Neutrophil (primary cell): ENCODE measurements at regions not wholly inside any gene's neighbourhood (a gene's known extent, or its start where the extent isn't known, plus 50 kb on each side); places are given as distances from the start of the nearest gene placed in this dataset.

Experiments
- H3K27ac ChIP-seq: fragments of 200-600 bp; sonication (generic); 2 replicates; pipeline ENCODE4 v1.5.1; 2016; ENCODE audit warnings: mild to moderate bottlenecking, moderate library complexity
- H3K27me3 ChIP-seq: fragments of 200-600 bp; sonication (generic); 2 replicates; pipeline ENCODE4 v1.6.0; 2016; ENCODE audit warnings: mild to moderate bottlenecking
- H3K36me3 ChIP-seq: fragments of 200-600 bp; sonication (generic); 2 replicates; pipeline ENCODE4 v1.5.1; 2017
- H3K4me1 ChIP-seq, 2 experiments: fragments of 200-600 bp in 1 of 2; sonication (generic) in 1 of 2; 1 replicate in 1 of 2; 2 replicates in 1 of 2; pipeline versions ENCODE4 v1.5.1 to v1.6.1; 2013 to 2016; ENCODE audit warnings: low read depth in 1 of 2, low read length in 1 of 2, mild to moderate bottlenecking in 1 of 2, moderate library complexity in 1 of 2; ENCODE audit not compliant: control insufficient read depth in 1 of 2, insufficient read depth in 1 of 2
- H3K4me3 ChIP-seq, 2 experiments: fragments of 200-600 bp in 1 of 2; sonication (generic) in 1 of 2; 1 replicate in 1 of 2; 2 replicates in 1 of 2; pipeline ENCODE4 v1.5.1; 2013 to 2016; ENCODE audit warnings: low read depth in 1 of 2, low read length in 1 of 2, mild to moderate bottlenecking in 1 of 2, moderate library complexity in 1 of 2
- H3K9me3 ChIP-seq: fragments of 200-600 bp; sonication (generic); 2 replicates; pipeline ENCODE4 v1.5.1; 2016
- CTCF ChIP-seq: fragments of 200-600 bp; sonication (generic); IDR thresholded peaks from 2 replicates; pipeline ENCODE4 v1.5.1; 2016; ENCODE audit warnings: antibody characterized with exemption

GRCh38 chr20:24730750-24731149 lies 218.3 kb upstream of the CST7 start:
- Histone ChIP-seq H3K36me3 (no peaks in the 10 kb centered on the region), H3K4me1 (no peaks in the 10 kb centered on the region), H3K27me3 (no peaks in the 10 kb centered on the region), H3K27ac (no peak overlapping the region), H3K9me3 (no peaks in the 10 kb centered on the region), H3K4me3 (no peak overlapping the region)
- no peak for TF ChIP-seq CTCF

DNA sequence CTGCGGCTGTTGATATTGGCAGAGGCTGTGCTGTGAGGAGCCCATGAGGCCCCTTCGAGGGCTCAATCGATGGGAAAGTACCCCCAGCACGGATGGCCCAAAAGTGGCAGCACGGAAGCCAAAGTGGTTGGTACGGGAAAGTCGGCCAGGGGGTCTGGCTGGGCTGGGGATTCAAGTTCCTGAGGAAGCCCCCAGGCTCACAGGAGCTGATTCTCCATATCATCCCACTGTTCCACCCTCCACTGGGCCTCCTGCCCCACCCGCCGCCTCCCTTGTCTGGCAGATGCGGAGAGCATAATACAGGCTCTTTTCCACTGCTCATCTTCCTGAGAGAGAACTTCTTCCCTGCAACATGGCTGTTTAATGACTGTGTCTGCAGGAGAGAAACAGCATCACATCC lies 217.8 kb upstream of the CST7 start:
- Histone ChIP-seq H3K27me3 (no peaks in the 10 kb centered on the region), H3K36me3 (no peaks in the 10 kb centered on the region), H3K4me3 (no peak overlapping the region), H3K9me3 (no peaks in the 10 kb centered on the region), H3K27ac (no peak overlapping the region), H3K4me1 (no peaks in the 10 kb centered on the region)
- TF ChIP-seq CTCF, result no peak

DNA sequence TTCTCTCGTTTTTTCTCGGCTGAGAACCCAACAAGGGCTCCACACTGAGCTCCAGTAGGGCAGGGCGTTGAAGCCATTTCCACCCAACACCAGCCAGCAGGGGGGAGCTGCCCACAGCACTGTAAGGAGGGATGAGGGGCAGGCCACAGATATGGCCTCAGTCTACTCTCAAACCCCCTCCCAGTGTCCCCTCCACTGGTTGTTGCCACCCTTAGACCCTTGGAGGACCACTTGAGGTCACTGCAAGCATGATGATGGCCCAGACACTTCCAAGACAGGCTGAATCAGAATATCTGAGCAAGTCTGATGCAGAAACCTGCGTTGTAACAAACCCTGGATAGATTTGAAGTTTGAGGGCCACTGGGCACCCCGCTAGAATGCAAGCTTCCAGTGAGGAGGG lies 217.0 kb upstream of the CST7 start:
- Histone ChIP-seq H3K4me1 (no peaks in the 10 kb centered on the region), H3K27me3 (no peaks in the 10 kb centered on the region), H3K9me3 (no peaks in the 10 kb centered on the region), H3K27ac (no peak overlapping the region), H3K4me3 (no peak overlapping the region), H3K36me3 (no peaks in the 10 kb centered on the region)
- TF ChIP-seq CTCF, result no peak

GRCh38 chr20:24732599-24732998 lies 216.5 kb upstream of the CST7 start:
- Histone ChIP-seq H3K4me1 (no peaks in the 10 kb centered on the region), H3K36me3 (no peaks in the 10 kb centered on the region), H3K27ac (no peak overlapping the region), H3K27me3 (no peaks in the 10 kb centered on the region), H3K9me3 (no peaks in the 10 kb centered on the region), H3K4me3 (no peak overlapping the region)
- TF ChIP-seq CTCF, result no peak

DNA sequence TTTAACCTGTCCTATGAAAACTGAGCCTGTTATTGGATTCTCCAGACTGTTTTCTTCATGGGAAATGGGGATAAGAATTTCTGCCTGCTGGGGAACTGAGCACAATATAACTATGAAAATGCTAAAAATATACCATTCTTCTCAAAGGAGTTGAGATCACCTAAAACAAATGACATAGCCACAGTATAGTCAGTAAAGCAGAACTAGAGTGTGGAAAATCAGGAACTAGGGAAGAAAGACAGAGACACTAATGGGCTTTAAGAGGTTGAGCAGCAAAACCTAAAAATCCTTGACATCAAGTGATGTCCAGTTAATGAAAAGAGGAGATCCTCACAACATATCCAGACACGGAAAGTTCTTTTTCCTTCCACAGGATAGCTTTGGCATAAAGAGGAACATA lies 215.7 kb upstream of the CST7 start:
- Histone ChIP-seq H3K27ac (no peak overlapping the region), H3K4me3 (no peak overlapping the region), H3K36me3 (no peaks in the 10 kb centered on the region), H3K9me3 (no peaks in the 10 kb centered on the region), H3K4me1 (no peaks in the 10 kb centered on the region), H3K27me3 (no peaks in the 10 kb centered on the region)
- no peak for TF ChIP-seq CTCF

GRCh38 chr20:24734139-24734538 lies 214.9 kb upstream of the CST7 start:
- Histone ChIP-seq H3K27me3 (no peaks in the 10 kb centered on the region), H3K4me3 (no peak overlapping the region), H3K27ac (no peak overlapping the region), H3K36me3 (no peaks in the 10 kb centered on the region), H3K4me1 (no peaks in the 10 kb centered on the region), H3K9me3 (no peaks in the 10 kb centered on the region)
- no peak for TF ChIP-seq CTCF
